GM21717 (cell line): ENCODE measurements at regions not wholly inside any gene's neighbourhood (a gene's known extent, or its start where the extent isn't known, plus 50 kb on each side); places are given as distances from the start of the nearest gene placed in this dataset.

Experiments
- ATAC-seq: cut with Tn5 transposase; IDR thresholded peaks from one replicate; pipeline ENCODE4 v1.9.1; 2021; ENCODE audit warnings: mild to moderate bottlenecking, moderate library complexity; ENCODE audit not compliant: unreplicated experiment

DNA sequence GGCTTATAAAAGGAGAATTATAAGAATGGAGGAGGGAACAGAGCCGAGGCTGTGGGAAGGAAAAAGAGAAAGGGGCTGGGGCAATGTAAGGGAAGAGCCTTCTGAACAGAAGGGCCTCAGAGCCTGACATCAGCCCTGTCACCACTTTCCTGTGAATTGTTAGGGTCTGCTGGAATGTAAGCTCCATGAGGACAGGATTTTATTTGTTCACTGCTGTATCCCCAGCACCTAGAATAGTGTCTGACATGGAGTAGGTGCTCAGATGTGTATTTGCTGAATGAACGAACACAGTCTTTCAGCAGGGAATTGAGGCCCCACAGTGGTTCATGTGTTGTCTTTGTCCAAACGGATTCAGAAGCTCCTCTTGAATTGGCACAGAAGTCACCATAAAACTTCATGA, 251.5 kb downstream of the OPA1 start:
- no peak for ATAC-seq

DNA sequence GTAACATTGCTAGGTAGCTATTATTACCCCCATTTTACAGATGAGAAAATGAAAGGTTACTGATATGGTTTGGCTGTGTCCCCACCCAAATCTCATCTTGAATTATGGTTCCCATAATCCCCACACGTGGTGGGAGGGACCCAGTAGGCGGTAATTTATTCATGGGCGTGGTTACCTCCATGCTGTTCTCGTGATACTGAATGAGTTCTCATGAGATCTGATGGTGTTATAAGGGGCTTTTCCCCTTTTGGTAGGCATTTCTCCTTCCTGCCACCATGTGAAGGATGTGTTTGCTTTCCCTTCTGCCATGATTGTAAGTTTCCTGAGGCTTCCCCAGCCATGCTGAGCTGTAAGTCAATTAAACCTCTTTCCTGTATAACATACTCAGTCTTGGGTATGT, 252.1 kb downstream of the OPA1 start:
- ATAC-seq, result no peak

DNA sequence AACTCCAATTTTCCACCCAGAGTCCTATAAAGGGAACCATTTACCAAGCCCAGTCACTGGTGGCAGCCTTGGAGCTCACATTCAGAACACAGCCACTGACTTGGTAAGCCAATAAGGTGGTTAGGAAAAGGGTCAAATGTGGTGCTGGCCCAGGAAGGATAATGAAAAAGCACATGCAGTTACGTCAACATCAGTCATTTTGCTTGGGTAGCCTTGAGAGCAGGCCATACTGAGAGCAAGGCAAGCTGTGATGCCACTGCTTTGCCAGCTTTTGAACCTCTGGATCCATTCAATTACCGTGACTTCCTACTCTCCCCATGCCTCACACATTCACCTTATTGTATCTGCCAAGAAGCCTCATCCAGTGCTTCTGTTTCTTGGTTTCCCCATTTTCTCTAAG, 253.6 kb downstream of the OPA1 start:
- ATAC-seq, result no peak

DNA sequence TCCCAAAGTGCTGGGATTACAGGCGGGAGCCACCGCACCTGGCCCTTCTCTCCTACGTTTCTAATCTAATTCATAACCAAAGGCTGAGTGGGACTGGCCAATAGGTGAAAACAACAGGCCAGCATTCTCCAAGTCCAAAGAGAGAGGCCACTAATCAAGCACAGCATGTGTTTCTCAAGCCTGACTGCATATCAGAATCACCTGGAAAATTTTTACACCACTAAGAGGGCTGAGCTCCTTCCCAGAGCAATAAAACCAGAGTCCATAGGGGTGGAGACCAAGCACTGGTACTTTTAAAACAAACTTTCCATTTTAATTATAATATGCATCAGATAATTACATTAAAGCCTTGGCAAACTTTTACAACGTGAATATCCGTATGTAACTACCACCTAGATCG, 254.4 kb downstream of the OPA1 start:
- no peak for ATAC-seq

DNA sequence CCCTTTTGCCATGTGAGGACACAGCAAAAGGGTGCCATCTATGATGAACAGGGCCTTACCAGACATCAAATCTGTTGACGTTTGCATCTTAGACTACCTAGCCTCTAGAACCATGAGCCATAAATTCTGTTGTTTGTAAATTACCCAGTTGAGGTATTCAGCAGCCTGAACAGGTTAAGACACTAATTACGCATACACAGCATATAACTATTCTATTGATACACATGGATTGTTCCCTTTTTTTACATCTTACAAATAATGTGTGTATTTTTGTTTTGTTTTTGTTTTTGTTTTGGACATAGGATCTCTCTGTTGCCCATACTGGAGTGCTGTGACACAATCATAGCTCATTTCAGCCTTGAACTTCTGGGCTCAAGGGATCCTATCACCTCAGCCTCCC, 255.5 kb downstream of the OPA1 start:
- no peak for ATAC-seq

DNA sequence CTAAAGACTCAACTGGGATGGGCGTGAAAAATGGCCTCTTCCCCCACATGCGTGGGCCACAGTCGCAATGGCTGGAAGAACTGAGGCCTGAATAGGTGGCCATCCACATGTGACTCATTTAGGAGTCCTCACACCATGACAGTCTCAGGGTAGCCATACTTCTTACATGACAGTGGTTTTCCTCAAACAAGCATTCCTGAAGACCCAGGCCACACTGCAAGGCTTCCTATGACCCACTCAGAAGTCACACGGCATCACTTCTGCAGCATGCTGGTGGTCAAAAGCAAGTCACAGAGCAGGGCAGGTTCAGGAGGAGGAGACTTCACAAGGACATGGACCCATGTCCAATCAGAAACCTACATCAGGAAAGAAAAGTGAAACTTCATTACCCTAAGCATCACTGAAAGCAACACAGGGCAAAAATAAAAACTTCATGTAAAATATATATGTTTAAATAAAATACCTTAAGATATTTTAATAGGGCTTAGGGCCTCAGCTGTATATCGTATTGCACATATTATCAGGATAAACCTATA, 257.1 kb downstream of the OPA1 start:
- ATAC-seq, result no peak

- ATAC-seq, result no peak
These were observed 258.4 kb downstream of the OPA1 start for GRCh38 chr3:193851428-193851847.

DNA sequence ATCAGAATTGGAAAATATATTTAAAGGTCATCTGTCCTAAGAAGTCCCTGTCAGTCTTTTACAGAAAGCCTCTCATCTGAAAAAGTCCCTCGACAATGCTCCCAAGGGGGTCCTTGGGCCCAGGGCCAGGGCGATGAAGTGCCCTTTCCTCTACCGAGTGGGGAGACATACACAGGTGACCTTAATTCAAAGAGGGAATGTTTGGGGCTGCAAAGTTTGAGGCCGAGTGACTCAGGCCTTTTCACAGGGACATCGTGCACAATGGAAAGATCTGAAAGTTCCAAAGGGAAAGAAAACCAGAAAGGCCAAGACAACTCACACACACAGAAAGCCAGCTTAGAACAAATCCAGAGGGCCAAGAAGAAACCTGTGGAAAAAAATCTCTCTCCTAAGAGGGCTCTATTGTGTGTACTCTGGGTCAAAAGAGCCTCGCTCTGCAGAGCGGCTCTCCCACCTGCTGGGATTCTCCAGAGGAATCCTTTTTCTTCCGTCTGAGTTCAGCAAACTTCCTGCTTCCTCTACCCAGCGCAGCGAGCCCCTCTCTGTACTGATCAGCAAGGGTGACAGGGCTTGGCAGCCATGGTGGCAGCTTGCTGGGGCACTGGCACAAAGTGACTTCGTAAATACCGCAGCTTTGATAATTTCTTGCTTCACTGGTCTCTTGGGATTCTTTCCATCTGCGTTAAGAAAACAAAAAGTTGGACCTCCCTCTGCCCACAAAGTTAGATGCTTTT, 259.1 kb downstream of the OPA1 start:
- no peak for ATAC-seq

- ATAC-seq, result no peak
These were observed 259.9 kb downstream of the OPA1 start for GRCh38 chr3:193852901-193853300.

DNA sequence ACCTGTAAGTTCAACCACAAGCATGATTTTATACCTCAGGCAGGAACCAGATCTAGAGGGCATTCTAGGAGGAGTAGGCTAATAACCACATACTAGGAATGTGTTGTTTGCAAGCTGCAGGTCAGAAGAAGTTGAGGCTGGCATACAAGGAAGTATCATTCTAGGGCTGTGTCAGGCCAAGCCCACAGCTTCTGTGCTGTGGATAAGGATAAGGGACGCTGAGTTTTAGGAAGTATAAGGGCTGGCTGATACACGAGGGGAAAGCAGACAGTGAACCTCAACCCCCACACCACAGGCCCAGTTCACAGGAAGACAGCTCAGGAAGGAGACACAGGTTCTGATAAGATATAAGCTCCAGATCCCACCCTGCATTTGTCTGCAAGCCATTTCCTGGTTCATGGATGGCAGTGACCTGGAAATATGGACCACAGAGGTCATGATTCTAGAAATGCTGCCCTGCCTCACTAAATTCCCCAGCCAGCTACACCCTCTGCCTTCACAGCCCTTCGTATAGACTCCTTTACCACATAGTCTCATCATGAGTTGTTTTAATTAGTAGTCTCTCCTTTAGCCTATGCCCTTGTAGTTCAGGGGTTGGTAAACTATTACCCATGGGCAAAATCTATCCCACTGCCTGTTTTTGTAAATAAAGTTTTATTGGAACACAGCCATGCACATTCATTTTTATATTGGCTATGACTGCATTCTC, 260.7 kb downstream of the OPA1 start:
- no peak for ATAC-seq

DNA sequence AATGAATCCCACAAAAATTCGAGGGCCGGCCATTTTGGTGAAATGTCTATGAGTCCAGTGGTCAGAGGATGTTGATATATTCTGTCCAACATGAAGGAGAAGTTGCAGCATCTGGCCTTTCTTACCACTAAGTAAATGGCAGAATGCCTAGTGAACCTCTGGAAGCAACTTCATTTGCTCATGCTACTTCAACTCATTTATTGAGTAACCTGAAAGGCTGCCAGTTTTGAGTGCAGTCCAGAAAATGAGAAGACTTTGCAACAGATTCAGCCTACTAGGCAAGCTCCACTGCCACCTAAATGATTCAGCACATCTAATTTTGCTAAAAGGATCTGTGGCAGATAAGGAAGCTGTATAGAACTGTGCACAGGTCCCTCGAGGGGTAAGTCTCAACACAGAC, 265.0 kb downstream of the OPA1 start:
- no peak for ATAC-seq

GRCh38 chr3:193859195-193859594, 266.2 kb downstream of the OPA1 start:
- ATAC-seq, result no peak

GRCh38 chr3:193861012-193861411, 268.0 kb downstream of the OPA1 start:
- ATAC-seq, result no peak

DNA sequence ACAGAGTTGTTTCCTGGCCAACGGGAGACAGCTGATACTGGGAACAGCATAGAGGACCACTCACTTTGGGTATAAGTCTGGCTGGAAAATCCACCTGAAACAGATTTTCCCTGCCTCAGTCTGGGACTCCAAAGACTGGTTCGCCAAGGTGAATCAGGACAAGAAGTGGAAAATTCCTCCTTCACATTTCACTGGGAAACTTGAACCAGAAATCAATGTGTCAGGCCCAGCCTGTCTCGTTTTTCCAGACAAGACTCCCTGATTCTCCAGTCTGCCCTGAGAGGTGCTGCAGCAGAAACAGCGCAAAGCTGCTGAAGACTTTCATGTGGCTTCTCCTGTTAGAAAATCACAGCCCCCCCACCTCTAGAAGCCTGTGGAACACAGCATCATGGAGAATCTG, 269.8 kb downstream of the OPA1 start:
- ATAC-seq, result no peak

- no peak for ATAC-seq
These were observed 270.8 kb downstream of the OPA1 start for GRCh38 chr3:193863657-193864357.

DNA sequence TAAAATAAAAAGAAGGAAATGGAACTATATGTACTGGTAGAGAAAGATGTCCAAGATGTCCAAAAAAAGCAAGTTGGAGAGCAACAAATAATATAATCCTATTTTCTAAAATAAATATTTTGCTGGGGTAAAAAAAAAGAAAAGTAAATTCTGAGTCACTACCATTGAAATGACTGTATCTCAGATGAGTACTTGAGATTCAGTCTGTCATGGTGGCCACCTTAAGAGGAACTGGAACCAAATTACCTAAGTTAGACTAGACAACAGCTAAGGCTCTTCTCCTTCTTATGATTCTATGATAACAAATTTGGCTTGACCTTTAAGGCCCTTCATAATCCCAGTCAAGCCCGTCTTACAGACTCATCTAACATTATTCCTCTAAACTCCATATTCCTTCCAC, 270.6 kb upstream of the HES1 start:
- ATAC-seq, result peak; percentile 95

DNA sequence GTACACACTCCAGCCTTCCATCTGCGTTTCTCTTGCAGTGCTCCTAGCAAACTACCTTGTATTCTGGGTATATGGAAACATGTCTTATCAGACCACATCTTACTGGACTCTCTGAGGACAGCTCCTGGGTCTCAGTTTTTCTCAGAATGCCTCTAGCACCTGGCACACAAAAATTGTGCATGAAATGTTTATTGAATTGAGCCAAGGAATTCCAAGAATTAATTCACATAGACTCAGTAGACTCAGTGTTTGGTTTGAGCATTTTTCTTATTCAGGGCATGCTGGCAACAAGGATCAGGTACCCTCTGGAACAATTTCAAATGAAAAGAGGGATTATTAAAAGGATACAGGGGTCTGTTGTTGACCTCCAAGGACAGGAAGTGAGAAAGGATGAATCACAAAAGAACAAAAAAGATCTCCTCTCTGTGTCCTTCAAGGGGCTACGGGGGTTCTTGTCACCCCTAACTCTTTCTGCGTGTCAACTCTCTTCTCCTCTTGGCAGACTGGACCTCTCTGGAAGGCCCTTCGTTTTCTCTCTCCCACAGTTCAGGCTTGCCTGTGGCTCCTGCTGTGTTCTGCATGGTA, 270.0 kb upstream of the HES1 start:
- ATAC-seq, result no peak

DNA sequence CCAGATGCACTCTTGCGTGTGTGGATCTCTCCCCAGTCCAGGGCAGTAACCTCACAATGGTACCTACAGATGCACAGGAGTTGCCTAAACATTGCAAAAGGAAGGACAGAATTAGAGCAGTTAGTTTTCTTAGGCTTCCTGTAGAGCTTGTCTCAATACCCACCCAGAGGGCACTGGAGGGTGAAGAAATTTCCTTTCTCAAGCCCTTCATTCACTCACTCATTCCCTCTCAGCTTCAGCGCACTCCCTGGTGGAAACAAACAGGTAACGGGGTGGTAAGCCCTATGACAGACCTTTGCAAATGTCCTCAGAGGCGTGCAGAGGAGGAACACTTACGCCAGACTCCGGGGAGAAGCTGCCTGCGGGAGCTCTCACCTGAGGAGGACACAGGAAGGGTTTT, 267.4 kb upstream of the HES1 start:
- no peak for ATAC-seq

DNA sequence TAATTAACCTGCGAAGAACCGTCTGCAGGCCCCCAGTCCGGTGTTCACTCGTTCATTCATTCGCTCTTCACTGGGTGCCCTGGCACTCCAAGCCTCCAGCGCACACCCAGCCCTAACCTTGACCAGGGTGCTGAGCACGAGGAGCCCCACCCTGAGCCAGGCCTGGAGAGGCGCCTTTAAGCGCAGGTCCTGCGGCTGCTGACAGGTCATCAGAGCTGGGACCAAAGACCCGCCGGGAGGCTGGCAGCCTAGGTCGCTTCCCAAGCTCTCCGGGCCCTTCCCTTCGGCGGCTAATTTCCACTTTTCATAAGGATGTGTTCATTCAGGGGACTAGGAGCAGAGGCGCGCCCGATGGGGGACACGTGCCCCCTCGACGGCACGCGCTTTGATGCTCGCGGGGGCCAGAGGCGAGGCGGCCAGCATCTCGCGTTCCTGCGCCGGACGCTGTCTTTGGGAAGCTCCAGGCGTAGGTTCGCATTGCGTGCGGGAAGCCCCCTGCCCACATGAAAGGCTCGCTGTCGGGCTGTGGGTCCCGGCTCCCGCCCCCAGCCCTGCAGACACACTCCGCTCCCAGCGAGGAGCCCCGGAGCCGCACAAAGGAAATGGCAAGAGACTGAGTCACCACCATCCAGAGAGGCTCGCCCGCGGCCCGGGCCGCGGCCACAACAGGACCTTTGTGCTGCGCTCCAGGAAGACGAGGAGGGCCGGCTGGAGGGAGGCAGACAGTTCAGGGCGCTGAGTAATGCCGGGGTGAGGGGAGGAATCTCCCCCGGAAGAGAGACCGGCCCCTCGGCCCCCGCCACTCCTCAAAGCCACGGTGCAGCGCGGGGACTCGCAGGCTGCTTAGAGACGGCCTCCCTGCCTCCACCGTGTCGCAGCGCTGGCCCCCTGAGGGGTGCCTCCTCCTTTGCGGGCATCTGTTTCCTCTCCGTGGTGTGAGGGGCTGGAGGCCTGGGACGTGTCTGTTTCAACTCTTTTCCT, 266.4 kb upstream of the HES1 start:
- no peak for ATAC-seq
